Activated CD4-positive, alpha-beta T cell treated with anti-CD3 and anti-CD28 coated beads for 36 hours (primary cell): ENCODE measurements at regions not wholly inside any gene's neighbourhood (a gene's known extent, or its start where the extent isn't known, plus 50 kb on each side); places are given as distances from the start of the nearest gene placed in this dataset.

Source experiments
- ATAC-seq: fragments of 200-7000 bp; cut with Tn5 transposase; one replicate; pipeline ENCODE4 v1.10.0; 2021; ENCODE audit warnings: mild to moderate bottlenecking, moderate library complexity
- CTCF ChIA-PET: fragments of 350-600 bp; sonication (Branson Sonifier 250); formaldehyde crosslinking; loops from one replicate; lab custom pipeline; 2021; ENCODE audit warnings: antibody characterized with exemption; lab: Charles Lee
- POLR2A ChIA-PET: fragments of 350-600 bp; sonication (Branson Sonifier 250); formaldehyde crosslinking; loops from one replicate; lab custom pipeline; 2021; ENCODE audit warnings: antibody characterized with exemption, inconsistent platforms; lab: Charles Lee
- DNase-seq: peaks from one replicate; pipeline ENCODE4 v3.0.0-alpha.2; 2020
- H3K27ac Mint-ChIP-seq: one replicate; pipeline ENCODE4 v1.8.0; 2021; ENCODE audit warnings: mixed read lengths
- H3K27me3 Mint-ChIP-seq: one replicate; pipeline ENCODE4 v1.8.0; 2021; ENCODE audit warnings: mixed read lengths
- H3K36me3 Mint-ChIP-seq: one replicate; pipeline ENCODE4 v1.8.0; 2021; ENCODE audit warnings: low read depth, mixed read lengths
- H3K4me1 Mint-ChIP-seq: one replicate; pipeline ENCODE4 v1.8.0; 2021; ENCODE audit warnings: mixed read lengths
- H3K4me3 Mint-ChIP-seq: one replicate; pipeline ENCODE4 v1.8.0; 2021; ENCODE audit warnings: mild to moderate bottlenecking, moderate library complexity, mixed read lengths
- H3K9me3 Mint-ChIP-seq: one replicate; pipeline ENCODE4 v1.8.0; 2021; ENCODE audit warnings: low read depth, mixed read lengths
- intact Hi-C, 2 experiments: fragments of 100-400 bp; cut with DNase I in 1 of 2; cut with micrococcal nuclease in 1 of 2; formaldehyde crosslinking; loops; one replicate each; pipeline versions ENCODE4 v1.14.2 to v1.15.1; 2022 to 2024; cut with DNase I, micrococcal nuclease

GRCh38 chr4:126558596-126558995 is 1074.2 kb upstream of the INTU start:
- no peak overlapping the region for H3K4me3 Mint-ChIP-seq

GRCh38 chr4:126559961-126560360 is 1072.8 kb upstream of the INTU start:
- CTCF ChIA-PET = no interaction called here
- Mint-ChIP-seq H3K36me3 (no peaks in the 10 kb centered on the region), H3K9me3 (peaks cover 10% of the 10 kb centered on the region), H3K27me3 (no peaks in the 10 kb centered on the region), H3K27ac (no peak overlapping the region), H3K4me1 (no peaks in the 10 kb centered on the region), H3K4me3 (no peak overlapping the region)
- no peak for DNase-seq
- intact Hi-C loops = no loop called here
- no peak for ATAC-seq
- POLR2A ChIA-PET = no interaction called here

More at GRCh38 chr4:126558596-126558995, 1074.2 kb upstream of the INTU start:
- DNase-seq (no peak), ATAC-seq (no peak)
- intact Hi-C loops = no loop called here
- Mint-ChIP-seq H3K9me3 (peaks cover 13% of the 10 kb centered on the region), H3K27ac (no peak overlapping the region), H3K36me3 (no peaks in the 10 kb centered on the region), H3K4me1 (no peaks in the 10 kb centered on the region), H3K27me3 (no peaks in the 10 kb centered on the region)
- POLR2A ChIA-PET = no interaction called here
- CTCF ChIA-PET = no interaction called here

GRCh38 chr4:126560794-126561193 is 1072.0 kb upstream of the INTU start:
- ATAC-seq (no peak), DNase-seq (no peak)
- Mint-ChIP-seq H3K4me3 (no peak overlapping the region), H3K4me1 (no peaks in the 10 kb centered on the region), H3K36me3 (no peaks in the 10 kb centered on the region), H3K9me3 (peaks cover 9% of the 10 kb centered on the region), H3K27ac (no peak overlapping the region), H3K27me3 (no peaks in the 10 kb centered on the region)
- ChIA-PET POLR2A (no interaction called here), CTCF (no interaction called here)
- intact Hi-C loops = no loop called here

DNA sequence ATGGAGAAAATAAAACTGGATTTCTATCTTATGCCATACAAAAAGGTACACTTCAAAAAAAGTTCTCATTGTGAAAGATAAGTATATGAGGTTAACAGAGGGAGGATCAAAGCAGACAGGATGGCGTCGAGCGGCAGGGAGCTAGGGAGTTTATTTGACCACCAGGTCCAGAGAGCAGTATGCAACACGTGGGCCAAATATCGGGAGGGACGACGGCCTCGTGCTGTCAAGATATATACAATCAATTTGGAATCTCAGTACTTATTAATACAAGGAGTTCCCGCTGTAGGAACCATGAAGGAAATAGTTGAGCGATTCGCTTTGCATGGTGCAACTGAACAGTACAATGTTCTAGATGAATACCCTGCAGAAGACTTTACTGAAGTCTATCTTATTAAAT is 1069.4 kb upstream of the INTU start:
- POLR2A ChIA-PET = no interaction called here
- intact Hi-C loops = no loop called here
- ATAC-seq = no peak
- Mint-ChIP-seq H3K27ac (no peak overlapping the region), H3K4me1 (no peaks in the 10 kb centered on the region), H3K36me3 (no peaks in the 10 kb centered on the region), H3K4me3 (no peak overlapping the region), H3K9me3 (peaks cover 7% of the 10 kb centered on the region), H3K27me3 (no peaks in the 10 kb centered on the region)
- no peak for DNase-seq
- CTCF ChIA-PET = no interaction called here

- Mint-ChIP-seq H3K27me3 (no peaks in the 10 kb centered on the region), H3K4me3 (no peak overlapping the region), H3K4me1 (no peaks in the 10 kb centered on the region), H3K9me3 (peaks cover 7% of the 10 kb centered on the region), H3K36me3 (no peaks in the 10 kb centered on the region), H3K27ac (no peak overlapping the region)
- intact Hi-C loops = no loop called here
- CTCF ChIA-PET = no interaction called here
- POLR2A ChIA-PET = no interaction called here
- no peak for ATAC-seq
- DNase-seq = no peak
These were observed 1068.4 kb upstream of the INTU start for GRCh38 chr4:126564283-126564854.

DNA sequence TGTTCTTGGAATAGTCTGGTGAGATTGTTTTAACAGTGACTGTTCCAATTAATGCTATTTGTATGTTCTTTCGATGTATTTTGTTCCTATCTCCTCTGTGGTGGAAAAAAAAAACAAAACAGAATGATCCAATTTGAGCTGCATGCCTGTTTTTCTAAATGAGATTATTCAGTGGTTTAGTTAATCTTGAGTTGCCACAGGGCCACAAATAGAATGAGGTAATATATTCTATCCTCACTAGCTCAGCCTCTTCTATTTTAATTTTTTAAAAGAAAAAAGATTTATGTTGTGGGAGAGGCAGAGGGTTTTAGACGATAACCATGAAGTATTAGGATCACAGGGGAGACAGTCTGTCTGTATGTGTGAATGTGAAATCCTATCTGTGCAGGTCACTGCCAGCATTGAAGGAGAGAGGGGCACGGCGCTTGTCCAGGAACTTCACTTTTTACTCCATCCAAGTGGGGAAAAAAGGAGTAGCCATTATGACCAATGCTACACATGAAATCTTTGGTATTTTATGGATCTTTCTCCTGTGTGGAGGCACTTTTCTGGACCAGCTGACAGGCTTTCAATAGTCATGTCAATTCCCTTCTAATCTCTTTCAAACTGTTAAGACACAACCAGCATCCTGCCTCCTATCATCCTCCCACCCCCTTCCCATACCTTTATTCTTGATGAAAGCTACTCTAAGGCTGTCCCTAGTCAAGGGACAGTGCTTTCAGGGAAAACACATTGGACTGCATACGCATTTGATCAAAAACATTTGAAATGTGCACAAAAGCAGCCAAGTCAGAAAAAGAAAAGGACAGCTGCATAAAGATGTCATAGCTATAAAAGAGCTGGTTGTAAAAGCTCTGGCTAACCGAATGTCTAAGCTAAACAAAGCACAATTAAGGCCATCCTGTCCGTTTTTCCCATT is 1063.8 kb upstream of the INTU start:
- H3K27me3 Mint-ChIP-seq = no peaks in the 10 kb centered on the region
- peaks cover 4% of the 10 kb centered on the region for H3K9me3 Mint-ChIP-seq
- ATAC-seq = no peak
- H3K4me1 Mint-ChIP-seq = no peaks in the 10 kb centered on the region
- ChIA-PET POLR2A (no interaction called here), CTCF (no interaction called here)
- H3K4me3 Mint-ChIP-seq = no peak overlapping the region
- no peaks in the 10 kb centered on the region for H3K36me3 Mint-ChIP-seq
- no peak for DNase-seq
- H3K27ac Mint-ChIP-seq = no peak overlapping the region
- intact Hi-C loops = no loop called here

DNA sequence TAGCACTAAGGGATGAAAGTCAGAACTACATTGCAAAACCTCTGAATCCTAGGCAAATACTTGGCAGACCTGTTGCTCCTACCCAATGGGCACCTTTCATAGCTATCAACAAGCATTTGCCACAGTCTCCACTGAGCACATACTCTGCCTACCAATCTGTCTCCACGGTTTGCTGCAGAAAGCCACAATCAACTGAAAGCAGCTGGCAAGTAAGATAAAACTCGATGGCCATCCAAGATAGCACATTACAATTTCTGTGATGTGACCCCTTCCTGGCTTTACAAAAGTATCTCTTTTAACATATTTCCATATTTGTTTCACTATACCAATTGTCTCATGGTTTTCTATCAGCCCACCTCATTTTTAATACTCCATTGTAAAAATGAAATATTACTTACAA is 1060.5 kb upstream of the INTU start:
- ATAC-seq = no peak
- Mint-ChIP-seq H3K27me3 (no peaks in the 10 kb centered on the region), H3K27ac (no peak overlapping the region), H3K4me3 (no peak overlapping the region), H3K4me1 (no peaks in the 10 kb centered on the region), H3K9me3 (no peaks in the 10 kb centered on the region), H3K36me3 (no peaks in the 10 kb centered on the region)
- intact Hi-C loops = no loop called here
- POLR2A ChIA-PET = no interaction called here
- CTCF ChIA-PET = no interaction called here
- DNase-seq = no peak

GRCh38 chr4:126582737-126583136 is 1050.0 kb upstream of the INTU start:
- ATAC-seq (no peak), DNase-seq (no peak)
- Mint-ChIP-seq H3K4me1 (no peaks in the 10 kb centered on the region), H3K36me3 (no peaks in the 10 kb centered on the region), H3K4me3 (no peak overlapping the region), H3K27me3 (no peaks in the 10 kb centered on the region), H3K27ac (no peak overlapping the region), H3K9me3 (peaks cover 9% of the 10 kb centered on the region)
- intact Hi-C loops = no loop called here
- ChIA-PET CTCF (no interaction called here), POLR2A (no interaction called here)

GRCh38 chr4:126583509-126583908 is 1049.2 kb upstream of the INTU start:
- intact Hi-C loops = no loop called here
- Mint-ChIP-seq H3K36me3 (no peaks in the 10 kb centered on the region), H3K4me1 (no peaks in the 10 kb centered on the region), H3K9me3 (peaks cover 9% of the 10 kb centered on the region), H3K27me3 (no peaks in the 10 kb centered on the region), H3K4me3 (no peak overlapping the region), H3K27ac (no peak overlapping the region)
- ATAC-seq (no peak), DNase-seq (no peak)
- CTCF ChIA-PET = no interaction called here
- POLR2A ChIA-PET = no interaction called here

DNA sequence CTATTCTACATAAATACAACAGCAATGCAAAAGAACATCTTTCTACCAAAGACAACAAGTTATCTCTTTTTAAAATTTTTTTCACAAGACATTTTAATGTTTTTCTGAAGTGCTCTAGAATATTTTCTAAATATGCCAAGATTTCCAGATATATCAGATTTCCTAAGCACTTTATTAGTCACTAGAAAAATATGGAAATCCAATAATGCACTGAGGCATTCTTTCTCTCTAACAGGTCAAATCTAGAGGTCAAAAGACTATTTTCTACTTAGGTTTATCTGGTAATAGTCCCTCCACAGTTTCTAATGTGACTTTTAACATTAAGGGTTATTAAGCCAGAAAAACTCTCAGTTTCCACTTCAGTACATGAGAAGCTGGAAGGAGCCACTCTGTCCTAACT is 1041.2 kb upstream of the INTU start:
- CTCF ChIA-PET = no interaction called here
- no peak for DNase-seq
- no peaks in the 10 kb centered on the region for H3K36me3 Mint-ChIP-seq

GRCh38 chr4:126592088-126592487 is 1040.7 kb upstream of the INTU start:
- CTCF ChIA-PET = no interaction called here
- Mint-ChIP-seq H3K36me3 (no peaks in the 10 kb centered on the region), H3K27ac (no peak overlapping the region), H3K4me3 (no peak overlapping the region), H3K27me3 (no peaks in the 10 kb centered on the region), H3K9me3 (peaks cover 4% of the 10 kb centered on the region), H3K4me1 (no peaks in the 10 kb centered on the region)
- intact Hi-C loops = no loop called here
- POLR2A ChIA-PET = no interaction called here
- DNase-seq = no peak
- ATAC-seq = no peak

More for the DNA sequence above, 1041.2 kb upstream of the INTU start:
- intact Hi-C loops = no loop called here
- Mint-ChIP-seq H3K27me3 (no peaks in the 10 kb centered on the region), H3K4me3 (no peak overlapping the region), H3K9me3 (peaks cover 4% of the 10 kb centered on the region), H3K27ac (no peak overlapping the region), H3K4me1 (no peaks in the 10 kb centered on the region)
- POLR2A ChIA-PET = no interaction called here
- no peak for ATAC-seq

DNA sequence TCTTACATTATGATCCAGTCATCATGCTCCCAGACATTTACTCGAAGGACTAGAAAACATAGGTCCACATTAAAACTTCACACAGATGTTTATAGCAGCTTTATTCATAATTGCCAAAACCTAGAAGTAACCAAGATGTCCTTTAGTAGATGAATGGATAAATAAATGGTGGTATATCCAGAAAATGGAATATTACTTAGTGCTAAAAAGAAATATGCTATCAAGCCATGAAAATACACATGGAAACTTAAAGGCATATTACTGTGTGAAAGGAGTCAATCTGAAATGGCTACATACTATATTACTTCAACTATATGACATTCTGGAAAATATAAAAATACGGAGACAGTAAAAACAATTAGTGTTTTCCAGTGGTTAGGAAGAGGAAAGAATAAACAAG is 1039.1 kb upstream of the INTU start:
- Mint-ChIP-seq H3K27ac (no peak overlapping the region), H3K9me3 (peaks cover 4% of the 10 kb centered on the region), H3K36me3 (no peaks in the 10 kb centered on the region), H3K4me1 (no peaks in the 10 kb centered on the region), H3K4me3 (no peak overlapping the region), H3K27me3 (no peaks in the 10 kb centered on the region)
- CTCF ChIA-PET = no interaction called here
- DNase-seq (no peak), ATAC-seq (no peak)
- POLR2A ChIA-PET = no interaction called here
- intact Hi-C loops = no loop called here
